ENCODE measurements at regions not wholly inside any gene's neighbourhood (a gene's known extent, or its start where the extent isn't known, plus 50 kb on each side); places are given as distances from the start of the nearest gene placed in this dataset.
"Not testable (repeated sequence)": the region's sequence is repeated elsewhere in the genome, so short reads cannot be mapped to it uniquely, and the experiment has no call there.

GRCh38 chr1:192459467-192459866 lies 116.1 kb upstream of the RGS1 start:
- no peaks in the 10 kb centered on the region for H3K27me3 ChIP-seq
- DNase-seq (ENCODE audit: low spot score), result no peak
- H3K4me3 Mint-ChIP-seq, result no peak overlapping the region
- H3K9ac ChIP-seq, result no peak overlapping the region
- no peak overlapping the region for H3K4me2 ChIP-seq
- no peaks in the 10 kb centered on the region for H3K79me2 ChIP-seq (ENCODE audit: low read depth)
- no peaks in the 10 kb centered on the region for H3K4me1 Mint-ChIP-seq
- H3K27ac Mint-ChIP-seq, result no peak overlapping the region
- no peak overlapping the region for H3K27ac ChIP-seq
- no peaks in the 10 kb centered on the region for H3K27me3 Mint-ChIP-seq (ENCODE audit: insufficient read depth, low read depth)
- TF ChIP-seq EZH2 (IDR thresholded peaks at IDR 0.05) (no peak), CTCF (IDR thresholded peaks at IDR 0.05) (no peak), EZH2phosphoT487 (IDR thresholded peaks at IDR 0.05) (no peak)
- H3F3A ChIP-seq (ENCODE audit: low read depth), result no peaks in the 10 kb centered on the region
- no peaks in the 10 kb centered on the region for H4K20me1 ChIP-seq (ENCODE audit: low read depth)
- no peaks in the 10 kb centered on the region for H3K4me1 ChIP-seq
- H3K9me3 Mint-ChIP-seq, result no peaks in the 10 kb centered on the region
- no peak overlapping the region for H3K4me3 ChIP-seq
- no peaks in the 10 kb centered on the region for H3K9me3 ChIP-seq (ENCODE audit: low read depth)
- no peak overlapping the region for H2AFZ ChIP-seq (replicated peaks)
- no peaks in the 10 kb centered on the region for H3K36me3 Mint-ChIP-seq
- H3K36me3 ChIP-seq, result no peaks in the 10 kb centered on the region

- H3K4me1 ChIP-seq, result no peaks in the 10 kb centered on the region
- H3K9ac ChIP-seq, result no peak overlapping the region
- H3K4me3 ChIP-seq, result no peak overlapping the region
- no peaks in the 10 kb centered on the region for H3K4me1 Mint-ChIP-seq
- no peak overlapping the region for H2AFZ ChIP-seq (replicated peaks)
- DNase-seq (ENCODE audit: low spot score), result no peak
- H3K4me3 Mint-ChIP-seq, result no peak overlapping the region
- H3K27ac Mint-ChIP-seq, result no peak overlapping the region
- H3K4me2 ChIP-seq, result no peak overlapping the region
- no peaks in the 10 kb centered on the region for H3K36me3 ChIP-seq
- H3K27me3 Mint-ChIP-seq (ENCODE audit: insufficient read depth, low read depth), result no peaks in the 10 kb centered on the region
- H4K20me1 ChIP-seq (ENCODE audit: low read depth), result no peaks in the 10 kb centered on the region
- H3K27ac ChIP-seq, result no peak overlapping the region
- no peaks in the 10 kb centered on the region for H3K27me3 ChIP-seq
- TF ChIP-seq EZH2phosphoT487 (IDR thresholded peaks at IDR 0.05), result no peak
- no peak for TF ChIP-seq EZH2 (IDR thresholded peaks at IDR 0.05)
- TF ChIP-seq CTCF (IDR thresholded peaks at IDR 0.05), result no peak
- peaks cover 4% of the 10 kb centered on the region for H3K9me3 Mint-ChIP-seq
- no peaks in the 10 kb centered on the region for H3K9me3 ChIP-seq (ENCODE audit: low read depth)
- H3F3A ChIP-seq (ENCODE audit: low read depth), result no peaks in the 10 kb centered on the region
- no peaks in the 10 kb centered on the region for H3K79me2 ChIP-seq (ENCODE audit: low read depth)
- no peaks in the 10 kb centered on the region for H3K36me3 Mint-ChIP-seq
These were observed 113.9 kb upstream of the RGS1 start for GRCh38 chr1:192461684-192462083.

- H3K27me3 ChIP-seq, result no peaks in the 10 kb centered on the region
- H3K4me2 ChIP-seq, result no peak overlapping the region
- no peaks in the 10 kb centered on the region for H3K4me1 ChIP-seq
- H3F3A ChIP-seq (ENCODE audit: low read depth), result no peaks in the 10 kb centered on the region
- H3K4me1 Mint-ChIP-seq, result no peaks in the 10 kb centered on the region
- no peak overlapping the region for H3K4me3 ChIP-seq
- H3K9ac ChIP-seq, result no peak overlapping the region
- H4K20me1 ChIP-seq (ENCODE audit: low read depth), result no peaks in the 10 kb centered on the region
- no peak overlapping the region for H3K27ac ChIP-seq
- H3K36me3 Mint-ChIP-seq, result no peaks in the 10 kb centered on the region
- H3K79me2 ChIP-seq (ENCODE audit: low read depth), result no peaks in the 10 kb centered on the region
- peak overlapping the region; percentile 39 for H3K27ac Mint-ChIP-seq
- H3K27me3 Mint-ChIP-seq (ENCODE audit: insufficient read depth, low read depth), result no peaks in the 10 kb centered on the region
- no peaks in the 10 kb centered on the region for H3K9me3 ChIP-seq (ENCODE audit: low read depth)
- no peak overlapping the region for H3K4me3 Mint-ChIP-seq
- peaks cover 4% of the 10 kb centered on the region for H3K9me3 Mint-ChIP-seq
- DNase-seq (ENCODE audit: low spot score), result no peak
- H3K36me3 ChIP-seq, result no peaks in the 10 kb centered on the region
- peak overlapping the region; percentile 5 for H2AFZ ChIP-seq (replicated peaks)
- TF ChIP-seq EZH2 (IDR thresholded peaks at IDR 0.05), result no peak
- TF ChIP-seq EZH2phosphoT487 (IDR thresholded peaks at IDR 0.05), result no peak
- TF ChIP-seq CTCF (IDR thresholded peaks at IDR 0.05), result no peak
These were observed 113.0 kb upstream of the RGS1 start for GRCh38 chr1:192462616-192463015.

- Histone ChIP-seq H3K36me3 (no peaks in the 10 kb centered on the region), H3K9ac (no peak overlapping the region), H3K27me3 (no peaks in the 10 kb centered on the region), H3F3A (ENCODE audit: low read depth) (no peaks in the 10 kb centered on the region), H2AFZ (replicated peaks) (no peak overlapping the region), H3K27ac (no peak overlapping the region), H3K4me3 (no peak overlapping the region), H3K4me2 (no peak overlapping the region), H3K4me1 (no peaks in the 10 kb centered on the region), H3K79me2 (ENCODE audit: low read depth) (no peaks in the 10 kb centered on the region), H4K20me1 (ENCODE audit: low read depth) (no peaks in the 10 kb centered on the region), H3K9me3 (ENCODE audit: low read depth) (no peaks in the 10 kb centered on the region)
- Mint-ChIP-seq H3K4me1 (no peaks in the 10 kb centered on the region), H3K27me3 (ENCODE audit: insufficient read depth, low read depth) (no peaks in the 10 kb centered on the region), H3K4me3 (no peak overlapping the region), H3K27ac (no peak overlapping the region), H3K36me3 (no peaks in the 10 kb centered on the region), H3K9me3 (peaks cover 4% of the 10 kb centered on the region)
- TF ChIP-seq CTCF (IDR thresholded peaks at IDR 0.05), result no peak
- DNase-seq (ENCODE audit: low spot score), result no peak
These were observed 111.9 kb upstream of the RGS1 start for GRCh38 chr1:192463661-192464060.

GRCh38 chr1:192465221-192465620 lies 110.4 kb upstream of the RGS1 start:
- H3K4me1 ChIP-seq; H2AFZ ChIP-seq (replicated peaks); H3K79me2 ChIP-seq (ENCODE audit: low read depth); H3K27ac ChIP-seq; H3K9ac ChIP-seq; H4K20me1 ChIP-seq (ENCODE audit: low read depth); H3K9me3 Mint-ChIP-seq; H3K36me3 Mint-ChIP-seq; H3K4me3 Mint-ChIP-seq; DNase-seq (ENCODE audit: low spot score); H3K4me3 ChIP-seq; H3K4me1 Mint-ChIP-seq; H3K4me2 ChIP-seq; H3K9me3 ChIP-seq (ENCODE audit: low read depth); H3F3A ChIP-seq (ENCODE audit: low read depth); H3K27me3 Mint-ChIP-seq (ENCODE audit: insufficient read depth, low read depth); H3K27ac Mint-ChIP-seq; H3K27me3 ChIP-seq; H3K36me3 ChIP-seq: not testable (repeated sequence)
